Esophagus squamous epithelium (tissue), 4 donors: ENCODE measurements at regions not wholly inside any gene's neighbourhood (a gene's known extent, or its start where the extent isn't known, plus 50 kb on each side); places are given as distances from the start of the nearest gene placed in this dataset.

ENCODE experiments used
- POLR2A ChIP-seq, 4 donors: fragments of 450-650 bp; IDR thresholded peaks; one replicate each; pipeline ENCODE4 v1.6.1; 2017; ENCODE audit warnings: antibody characterized with exemption in 4 of 4, mild to moderate bottlenecking in 4 of 4, moderate library complexity in 3 of 4
- TF ChIP-seq, protein P1 (sequence below), 6 experiments: fragments of 450-650 bp in 4 of 6; fragments of 200-600 bp in 2 of 6; sonication (generic) in 2 of 6; IDR thresholded peaks; one replicate each; pipeline ENCODE4 v1.5.1; 2016 to 2019; ENCODE audit warnings: antibody characterized with exemption in 6 of 6, mild to moderate bottlenecking in 4 of 6, moderate library complexity in 4 of 6

GRCh38 chr4:187474238-187474637 lies 521.3 kb upstream of the ZFP42 start:
- TF ChIP-seq, protein P1, sequence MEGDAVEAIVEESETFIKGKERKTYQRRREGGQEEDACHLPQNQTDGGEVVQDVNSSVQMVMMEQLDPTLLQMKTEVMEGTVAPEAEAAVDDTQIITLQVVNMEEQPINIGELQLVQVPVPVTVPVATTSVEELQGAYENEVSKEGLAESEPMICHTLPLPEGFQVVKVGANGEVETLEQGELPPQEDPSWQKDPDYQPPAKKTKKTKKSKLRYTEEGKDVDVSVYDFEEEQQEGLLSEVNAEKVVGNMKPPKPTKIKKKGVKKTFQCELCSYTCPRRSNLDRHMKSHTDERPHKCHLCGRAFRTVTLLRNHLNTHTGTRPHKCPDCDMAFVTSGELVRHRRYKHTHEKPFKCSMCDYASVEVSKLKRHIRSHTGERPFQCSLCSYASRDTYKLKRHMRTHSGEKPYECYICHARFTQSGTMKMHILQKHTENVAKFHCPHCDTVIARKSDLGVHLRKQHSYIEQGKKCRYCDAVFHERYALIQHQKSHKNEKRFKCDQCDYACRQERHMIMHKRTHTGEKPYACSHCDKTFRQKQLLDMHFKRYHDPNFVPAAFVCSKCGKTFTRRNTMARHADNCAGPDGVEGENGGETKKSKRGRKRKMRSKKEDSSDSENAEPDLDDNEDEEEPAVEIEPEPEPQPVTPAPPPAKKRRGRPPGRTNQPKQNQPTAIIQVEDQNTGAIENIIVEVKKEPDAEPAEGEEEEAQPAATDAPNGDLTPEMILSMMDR (IDR thresholded peaks at IDR 0.05) = no peak
- TF ChIP-seq POLR2A (IDR thresholded peaks at IDR 0.05) = no peak
